ENCODE measurements at regions not wholly inside any gene's neighbourhood (a gene's known extent, or its start where the extent isn't known, plus 50 kb on each side); places are given as distances from the start of the nearest gene placed in this dataset.

DNA sequence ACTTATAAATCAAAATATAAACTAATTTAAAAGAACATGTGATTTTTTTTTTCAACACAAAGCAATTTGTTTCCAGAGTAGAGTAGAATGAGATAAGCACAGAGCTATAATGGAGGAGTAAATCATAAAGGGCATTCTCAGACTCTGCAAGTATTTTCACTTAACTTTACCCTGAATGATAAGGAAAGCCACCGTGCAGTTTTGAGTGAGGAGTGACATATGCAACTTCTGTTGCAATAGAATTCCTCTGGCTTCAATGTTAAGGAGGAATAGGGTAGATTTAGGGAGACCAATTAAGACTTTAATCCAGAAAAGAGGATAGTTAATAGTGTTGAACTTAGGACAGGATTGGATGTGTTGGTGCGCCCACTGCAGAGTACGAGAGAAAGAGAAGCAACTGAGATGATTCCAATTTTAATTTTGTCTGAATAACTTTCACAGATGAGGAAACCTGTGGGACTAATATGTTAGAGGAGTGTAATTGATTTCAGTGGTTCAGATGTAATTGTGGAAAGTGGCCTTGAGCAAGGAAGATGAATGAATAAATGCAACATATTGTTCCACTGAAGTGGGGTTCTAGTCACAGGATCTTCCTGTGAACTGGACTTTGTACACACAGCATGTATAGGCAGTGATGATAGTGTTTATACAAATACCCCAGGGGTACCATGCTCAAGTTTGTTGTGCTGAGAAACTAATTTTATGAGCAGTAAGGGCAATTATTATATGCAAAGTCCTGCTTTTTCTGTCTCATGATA is 255.5 kb upstream of the ANO3 start:
- no peak for DNase-seq (ENCODE audit: low read depth in 2 of 3, low spot score in 2 of 3)

- no peak for DNase-seq (ENCODE audit: low read depth in 2 of 3, low spot score in 2 of 3)
Measured at GRCh38 chr11:26078231-26078821, 253.6 kb upstream of the ANO3 start.

GRCh38 chr11:26084313-26084712 is 247.6 kb upstream of the ANO3 start:
- DNase-seq (ENCODE audit: low read depth in 2 of 3, low spot score in 2 of 3): no peak

GRCh38 chr11:26086028-26086427 is 245.9 kb upstream of the ANO3 start:
- DNase-seq (ENCODE audit: low read depth in 2 of 3, low spot score in 2 of 3): no peak

- DNase-seq (ENCODE audit: low read depth in 2 of 3, low spot score in 2 of 3): no peak
Measured at GRCh38 chr11:26087120-26087935, 244.6 kb upstream of the ANO3 start.

- DNase-seq (ENCODE audit: low read depth in 2 of 3, low spot score in 2 of 3): no peak
Measured at GRCh38 chr11:26088391-26088790, 243.5 kb upstream of the ANO3 start.

- no peak for DNase-seq (ENCODE audit: low read depth in 2 of 3, low spot score in 2 of 3)
Measured at GRCh38 chr11:26090651-26091050, 241.3 kb upstream of the ANO3 start.

DNA sequence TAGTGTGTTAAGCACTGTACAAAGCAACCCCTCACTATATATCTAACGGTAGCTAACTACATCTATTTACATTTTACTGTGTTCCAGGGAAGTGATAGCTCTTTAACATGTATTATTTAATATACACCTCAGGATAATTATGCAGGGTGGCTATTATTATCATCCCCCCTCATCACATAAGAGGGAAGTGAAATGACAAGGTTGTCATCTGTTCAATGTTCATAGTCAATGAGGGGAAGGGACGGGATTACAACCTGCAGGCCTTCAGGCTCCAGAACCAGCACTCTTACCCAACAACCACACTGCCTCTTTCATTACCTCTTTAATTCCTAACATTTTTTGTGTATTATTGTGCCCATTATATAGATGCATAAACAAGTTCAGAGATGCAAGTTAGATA is 238.7 kb upstream of the ANO3 start:
- DNase-seq (ENCODE audit: low read depth in 2 of 3, low spot score in 2 of 3): no peak

GRCh38 chr11:26095340-26095739 is 236.6 kb upstream of the ANO3 start:
- DNase-seq (ENCODE audit: low read depth in 2 of 3, low spot score in 2 of 3): no peak

DNA sequence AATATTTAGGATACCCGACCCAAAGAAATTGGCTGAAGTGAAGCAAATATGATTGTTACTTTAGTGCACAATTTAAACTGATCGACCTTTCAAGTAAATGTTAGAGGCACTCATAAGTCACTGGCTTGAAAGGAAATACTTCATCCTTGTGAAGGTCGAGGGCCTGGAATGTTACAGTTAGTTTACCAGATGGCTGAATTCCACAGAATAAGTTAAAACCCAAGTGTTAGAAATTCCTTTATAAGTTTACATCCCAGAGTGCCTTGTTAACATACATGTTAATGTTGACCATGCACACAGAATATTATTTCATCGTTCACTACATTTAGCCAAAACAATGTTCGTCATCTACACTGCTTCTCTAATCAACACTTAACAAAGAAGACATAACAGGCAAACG is 235.5 kb upstream of the ANO3 start:
- no peak for DNase-seq (ENCODE audit: low read depth in 2 of 3, low spot score in 2 of 3)

- no peak for DNase-seq (ENCODE audit: low read depth in 2 of 3, low spot score in 2 of 3)
Measured at GRCh38 chr11:26102325-26102724, 229.6 kb upstream of the ANO3 start.

DNA sequence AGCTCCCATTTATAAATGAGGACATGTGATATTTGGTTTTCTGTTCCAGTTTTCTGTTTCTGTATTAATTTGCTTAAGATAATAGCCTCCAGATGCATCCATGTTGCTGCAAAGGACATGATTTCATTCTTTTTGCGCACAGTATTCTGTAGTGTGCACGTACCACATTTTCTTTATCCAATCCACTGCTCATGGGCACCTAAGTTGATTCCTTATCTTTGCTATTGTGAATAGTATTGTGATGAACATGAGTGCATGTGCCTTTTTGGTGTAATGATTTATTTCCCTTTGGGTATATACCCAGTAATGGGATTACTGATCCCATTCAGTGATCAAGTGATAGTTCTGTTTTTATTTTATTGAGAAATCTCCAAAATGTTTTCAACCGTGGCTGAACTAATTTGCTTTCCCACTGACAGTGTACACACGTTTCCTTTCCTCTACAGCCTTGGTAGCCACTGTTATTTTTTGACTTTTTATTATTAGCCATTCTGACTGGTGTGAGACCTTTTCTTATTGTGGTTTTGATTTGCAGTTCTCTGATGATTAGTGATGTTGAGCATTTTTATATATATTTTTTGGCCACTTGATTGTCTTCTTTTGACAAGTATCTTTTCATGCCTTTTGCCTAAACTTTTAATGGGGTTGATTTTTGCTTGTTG is 226.0 kb upstream of the ANO3 start:
- DNase-seq (ENCODE audit: low read depth in 2 of 3, low spot score in 2 of 3): no peak

DNA sequence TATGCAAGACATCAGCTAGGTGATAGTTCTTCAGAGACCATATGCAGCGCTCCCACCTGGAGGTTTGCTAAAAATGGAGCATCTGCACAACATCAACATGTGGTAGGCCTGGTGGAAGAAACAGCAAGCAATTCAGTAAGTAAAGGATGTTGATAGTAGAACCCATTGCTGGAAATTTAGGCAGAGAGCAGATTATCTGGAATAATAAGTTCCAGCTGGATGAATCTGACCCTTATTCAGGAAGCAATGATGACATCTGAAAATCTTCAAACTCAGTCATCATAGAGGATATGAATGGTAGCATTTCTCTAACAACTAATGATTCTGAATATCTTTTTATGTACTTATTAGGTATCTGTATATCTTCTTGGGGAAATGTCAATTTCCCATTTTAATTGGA is 225.2 kb upstream of the ANO3 start:
- DNase-seq (ENCODE audit: low read depth in 2 of 3, low spot score in 2 of 3): no peak

GRCh38 chr11:26109658-26110368 is 222.1 kb upstream of the ANO3 start:
- no peak for DNase-seq (ENCODE audit: low read depth in 2 of 3, low spot score in 2 of 3)

DNA sequence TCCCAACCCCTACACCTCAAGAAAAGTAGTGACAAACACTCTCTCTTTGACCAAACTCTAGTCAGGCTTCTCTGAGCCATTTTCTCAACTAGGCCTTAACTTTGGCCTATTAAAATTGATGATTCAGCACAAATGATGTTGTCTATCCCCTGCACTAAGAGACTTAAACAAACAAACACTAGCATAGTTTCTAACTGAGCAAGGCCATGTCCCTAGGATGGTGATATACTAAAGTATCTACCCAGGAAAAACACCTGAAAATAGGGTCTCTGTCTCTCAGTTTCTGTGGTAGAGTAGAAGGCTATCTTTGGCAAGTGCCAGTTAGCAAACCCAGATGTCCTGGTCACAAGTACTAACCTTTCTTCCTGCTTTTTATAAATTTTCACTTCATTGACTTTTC is 219.7 kb upstream of the ANO3 start:
- DNase-seq (ENCODE audit: low read depth in 2 of 3, low spot score in 2 of 3): no peak

DNA sequence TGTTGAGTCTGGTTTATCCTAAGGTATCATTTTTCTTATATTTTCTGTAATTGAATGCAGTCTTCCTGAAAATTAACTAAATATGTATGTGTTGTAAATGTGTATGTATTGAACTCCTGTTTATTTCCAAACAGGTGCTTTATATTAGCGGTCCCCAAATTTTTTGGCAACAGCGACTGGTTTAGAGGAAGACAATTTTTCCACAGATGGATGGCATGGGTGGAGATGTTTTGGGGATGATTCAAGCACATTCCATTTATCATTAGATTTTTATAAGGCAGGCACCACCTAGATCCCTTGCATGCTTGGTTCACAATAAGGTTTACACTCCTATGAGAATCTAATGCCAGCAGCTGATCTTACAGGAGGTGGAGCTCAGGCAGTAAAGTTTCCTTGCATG is 210.5 kb upstream of the ANO3 start:
- no peak for DNase-seq (ENCODE audit: low read depth in 2 of 3, low spot score in 2 of 3)

DNA sequence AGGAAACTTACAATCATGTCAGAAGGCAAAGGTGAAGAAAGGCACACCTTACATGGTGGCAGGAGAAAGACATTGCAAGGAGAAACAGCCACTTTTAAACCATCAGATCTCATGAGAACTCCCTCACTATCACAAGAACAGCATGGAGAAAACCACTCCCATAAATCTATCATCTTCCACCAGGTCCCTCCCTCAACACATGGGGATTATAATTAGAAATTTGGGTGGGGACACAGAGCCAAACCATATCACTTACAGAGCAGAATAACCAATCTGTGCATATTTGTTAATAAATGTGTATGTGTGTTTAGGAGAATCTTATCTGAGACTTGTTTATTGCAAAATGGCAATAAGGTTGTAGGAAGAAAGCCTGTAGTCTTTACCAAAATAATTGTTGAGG is 205.2 kb upstream of the ANO3 start:
- DNase-seq (ENCODE audit: low read depth in 2 of 3, low spot score in 2 of 3): no peak

GRCh38 chr11:26127336-26127735 is 204.6 kb upstream of the ANO3 start:
- DNase-seq (ENCODE audit: low read depth in 2 of 3, low spot score in 2 of 3): no peak

DNA sequence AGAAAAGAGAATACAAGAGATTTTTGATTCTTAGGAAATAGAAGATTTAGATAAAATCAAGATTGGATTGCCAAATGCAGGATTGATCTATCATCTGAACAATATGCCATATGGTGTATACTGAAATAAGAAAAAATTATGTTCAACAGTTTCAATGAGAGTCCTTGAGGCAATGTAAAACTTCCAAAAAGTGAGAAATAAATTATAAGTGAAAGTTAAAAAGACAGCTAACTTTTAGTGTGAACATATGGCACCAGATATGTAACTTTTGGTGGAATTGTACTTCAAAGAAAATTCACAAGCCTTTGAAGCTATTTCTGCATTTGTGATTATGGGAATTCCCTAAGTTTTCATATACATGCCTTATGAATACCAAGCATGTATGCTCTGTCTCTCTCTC is 200.5 kb upstream of the ANO3 start:
- no peak for DNase-seq (ENCODE audit: low read depth in 2 of 3, low spot score in 2 of 3)

DNA sequence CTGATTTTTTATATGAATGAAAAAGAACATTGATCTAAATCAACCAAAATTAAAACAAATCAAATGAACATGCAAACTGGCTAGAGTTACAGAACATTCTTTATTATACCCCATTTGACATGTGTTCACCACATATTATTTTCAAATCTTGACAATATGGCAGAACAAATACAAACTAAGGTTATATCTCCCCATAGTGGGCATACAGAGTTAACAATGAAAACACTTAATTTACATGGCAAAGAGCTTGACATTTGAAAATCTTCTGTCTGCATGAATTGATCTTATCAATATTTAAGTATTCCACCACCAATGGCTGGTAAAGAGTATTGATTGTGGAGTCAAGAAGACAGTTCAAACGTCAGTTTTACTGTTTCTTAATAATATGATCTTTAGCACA is 197.9 kb upstream of the ANO3 start:
- DNase-seq (ENCODE audit: low read depth in 2 of 3, low spot score in 2 of 3): no peak

Measured in hematopoietic multipotent progenitor cell (in vitro differentiated cells).